HG03354 (cell line): ENCODE measurements at regions not wholly inside any gene's neighbourhood (a gene's known extent, or its start where the extent isn't known, plus 50 kb on each side); places are given as distances from the start of the nearest gene placed in this dataset.
"Not testable (repeated sequence)": the region's sequence is repeated elsewhere in the genome, so short reads cannot be mapped to it uniquely, and the experiment has no call there.

Experiments used
- ATAC-seq: cut with Tn5 transposase; IDR thresholded peaks from one replicate; pipeline ENCODE4 v1.9.1; 2021; ENCODE audit warnings: mild to moderate bottlenecking; ENCODE audit not compliant: unreplicated experiment, poor library complexity, severe bottlenecking

DNA sequence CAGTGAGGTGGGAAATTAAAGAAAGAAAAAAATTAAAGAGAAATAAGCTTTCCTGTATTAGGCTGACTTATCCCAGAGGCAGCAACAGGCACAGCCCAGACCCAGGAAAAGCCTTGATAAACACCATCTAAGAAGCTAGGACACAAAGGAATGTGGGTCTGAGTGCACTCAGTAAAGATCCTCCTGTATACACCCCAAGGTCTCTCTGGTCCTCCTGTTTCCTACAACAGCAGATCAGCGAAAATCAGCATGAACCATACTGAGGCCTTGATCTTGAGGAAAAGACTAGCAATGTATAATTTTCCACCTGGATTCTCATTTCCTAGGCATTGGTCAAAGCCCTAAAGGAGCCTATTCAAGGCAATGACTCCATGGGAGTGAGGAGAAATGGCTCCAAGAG is 486.3 kb upstream of the CCDC196 start:
- no peak for ATAC-seq

DNA sequence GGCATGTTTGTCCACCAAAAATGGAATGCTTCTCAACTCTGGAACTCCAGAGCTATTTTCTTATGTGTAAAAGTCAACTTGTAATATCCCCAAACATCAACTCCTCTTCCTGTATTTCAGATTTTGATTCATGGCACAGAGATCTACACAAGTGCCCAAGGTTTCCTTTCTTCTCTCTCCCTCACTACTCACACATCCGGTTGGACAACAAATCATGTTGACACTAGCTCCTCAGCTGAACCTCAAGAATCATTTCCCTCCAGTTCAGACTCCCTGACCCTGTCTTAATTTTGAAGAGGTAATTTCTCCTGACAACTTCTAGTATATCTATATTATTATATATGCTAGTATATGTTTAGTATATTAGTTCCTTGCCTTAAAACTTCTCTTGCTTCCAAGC is 485.4 kb upstream of the CCDC196 start:
- no peak for ATAC-seq

DNA sequence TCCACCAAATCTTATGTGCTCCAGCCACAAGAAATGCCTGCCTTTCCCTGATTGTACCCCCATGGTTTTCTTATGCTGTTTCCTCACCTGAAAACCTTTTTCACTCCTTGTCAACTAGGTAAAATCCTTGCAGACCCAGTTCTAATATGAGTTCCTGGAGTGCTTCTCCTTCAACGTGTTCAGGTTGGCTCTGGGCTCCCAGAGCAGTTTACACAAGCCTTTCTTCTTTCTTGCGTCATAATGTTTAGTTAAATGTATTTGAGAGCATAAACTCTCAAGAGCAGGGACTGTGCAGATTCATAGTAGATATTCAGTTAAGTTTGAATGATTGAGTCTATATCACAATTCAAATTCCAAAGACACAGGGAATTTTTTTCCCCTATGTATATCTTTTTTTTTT is 484.8 kb upstream of the CCDC196 start:
- ATAC-seq, result no peak

DNA sequence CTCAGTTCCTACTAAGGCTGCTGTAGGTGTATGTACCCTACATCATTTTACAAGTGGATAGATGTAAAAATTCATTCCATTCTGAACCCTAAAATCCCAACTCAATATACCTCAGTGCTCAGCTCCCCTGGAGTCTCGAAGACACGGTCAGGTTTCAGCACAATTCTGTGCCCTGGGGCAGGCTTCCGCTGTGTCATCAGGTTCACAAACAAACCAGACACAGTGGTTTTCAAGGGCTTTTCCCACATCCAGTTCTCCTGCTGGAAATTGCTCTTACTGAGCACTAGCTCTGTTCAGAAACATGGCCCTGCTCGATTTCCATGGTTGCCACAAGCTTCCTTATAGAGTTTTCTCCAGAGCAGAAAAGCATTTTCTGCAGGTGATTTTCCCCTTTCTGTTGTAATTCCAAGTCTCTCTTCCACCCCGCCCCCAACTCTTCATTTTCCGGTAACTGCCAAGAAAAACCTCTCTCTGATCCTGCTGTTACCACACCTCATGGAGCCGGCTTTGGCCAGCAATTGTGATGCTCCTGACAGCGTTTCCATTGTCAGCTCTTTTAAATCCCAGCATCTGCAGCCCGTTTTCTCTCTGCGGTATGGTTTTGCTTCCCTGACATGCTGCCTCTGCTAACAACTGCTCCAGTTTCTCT is 483.0 kb upstream of the CCDC196 start:
- ATAC-seq, result no peak

DNA sequence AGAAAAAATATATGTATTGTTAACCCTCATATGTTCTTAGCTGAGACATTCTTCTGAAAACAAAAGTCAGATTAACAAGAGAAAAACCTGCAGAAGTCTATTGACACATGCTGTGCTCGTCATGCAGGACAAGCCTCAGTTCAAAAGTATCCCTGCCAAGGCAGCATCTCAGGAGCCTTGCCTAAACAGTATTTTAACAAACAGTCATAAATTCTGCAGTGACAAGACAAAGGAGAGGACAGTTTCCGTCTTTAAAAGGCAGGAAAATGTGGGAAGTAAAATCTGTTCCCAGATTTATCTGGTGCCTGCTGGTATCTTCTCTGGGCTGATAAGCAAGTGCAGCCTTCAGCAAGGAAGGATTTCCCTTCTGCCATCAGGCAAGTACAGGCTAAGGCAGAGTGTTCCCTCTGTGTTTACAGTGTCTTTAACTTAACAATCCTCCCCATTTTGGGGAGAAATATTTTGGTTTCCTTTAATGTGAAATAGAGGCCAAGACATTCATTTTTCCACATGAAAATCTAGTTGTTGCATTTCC is 480.2 kb upstream of the CCDC196 start:
- no peak for ATAC-seq

DNA sequence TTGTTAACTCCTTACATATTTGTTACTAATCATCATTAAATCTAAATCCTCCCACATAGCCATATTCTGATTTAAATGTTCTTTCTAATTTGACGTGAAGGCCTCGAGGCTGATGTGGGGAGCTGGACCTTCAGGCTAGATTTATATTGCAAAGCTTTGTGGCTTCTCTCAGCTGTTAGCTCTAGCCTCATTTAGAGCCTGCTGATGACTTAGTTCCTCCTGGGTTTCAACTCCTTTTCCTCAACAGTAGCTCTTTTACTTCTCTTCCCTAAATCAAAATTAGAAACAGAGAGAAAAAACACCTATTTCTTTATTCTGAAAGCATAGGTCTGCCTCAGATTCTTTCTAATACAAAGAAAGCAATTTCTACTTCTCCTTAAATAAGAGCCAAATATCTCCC is 477.5 kb upstream of the CCDC196 start:
- no peak for ATAC-seq

DNA sequence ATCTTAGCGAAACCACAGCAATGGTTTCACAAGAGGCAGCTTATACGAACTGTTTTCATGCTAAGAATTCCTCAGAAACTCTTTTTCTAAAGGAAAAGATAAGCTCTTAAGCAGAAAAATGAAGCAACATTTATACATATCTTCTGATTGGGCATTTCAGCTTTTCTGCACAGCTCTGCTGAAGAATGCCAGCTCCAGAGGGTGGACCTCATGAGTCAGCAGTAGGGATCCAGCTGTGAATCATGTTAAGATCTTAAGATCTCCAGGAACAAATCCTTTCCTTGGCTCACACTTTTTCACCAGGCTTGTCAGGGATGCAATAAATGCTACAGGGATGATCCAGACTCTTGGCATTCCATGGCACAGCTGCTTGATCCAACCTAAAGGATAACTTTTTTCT is 477.1 kb upstream of the CCDC196 start:
- no peak for ATAC-seq

DNA sequence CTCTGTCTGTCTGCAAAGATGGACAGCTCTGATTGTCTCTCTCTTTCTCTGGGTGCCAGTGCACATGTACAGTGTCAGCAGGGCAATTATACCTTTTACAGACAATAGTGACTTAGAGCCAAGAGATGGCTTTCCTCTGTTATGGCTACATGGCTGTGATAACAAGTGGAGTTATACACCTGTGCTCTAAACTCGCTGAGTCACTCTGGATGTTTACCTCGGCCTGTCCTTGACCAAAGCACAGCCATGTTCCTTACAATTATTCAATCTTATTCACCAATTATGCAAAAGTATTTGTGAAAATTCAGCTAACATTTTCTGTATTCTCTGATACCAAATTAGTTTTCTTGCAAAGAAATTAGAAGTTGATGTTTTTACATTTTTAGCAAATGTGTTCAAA is 475.5 kb upstream of the CCDC196 start:
- no peak for ATAC-seq

DNA sequence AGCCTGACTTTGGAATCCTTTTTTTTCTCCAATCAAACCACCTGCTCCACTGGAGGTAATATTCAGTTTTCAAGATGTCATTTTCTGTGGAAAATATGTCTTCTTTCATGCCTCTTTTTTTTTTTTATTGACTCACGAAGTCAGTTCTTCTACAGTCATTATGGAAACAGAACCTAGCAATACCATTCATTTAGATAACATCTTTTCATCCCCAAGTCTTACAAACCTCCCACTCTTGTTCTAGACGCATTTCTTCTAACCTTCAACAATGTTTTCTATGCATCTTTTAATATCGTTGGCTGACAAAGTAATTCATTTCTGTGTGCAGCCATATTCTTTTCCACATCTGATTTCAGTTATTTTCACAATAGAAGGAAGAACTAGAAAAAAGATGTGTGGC is 474.3 kb upstream of the CCDC196 start:
- no peak for ATAC-seq

DNA sequence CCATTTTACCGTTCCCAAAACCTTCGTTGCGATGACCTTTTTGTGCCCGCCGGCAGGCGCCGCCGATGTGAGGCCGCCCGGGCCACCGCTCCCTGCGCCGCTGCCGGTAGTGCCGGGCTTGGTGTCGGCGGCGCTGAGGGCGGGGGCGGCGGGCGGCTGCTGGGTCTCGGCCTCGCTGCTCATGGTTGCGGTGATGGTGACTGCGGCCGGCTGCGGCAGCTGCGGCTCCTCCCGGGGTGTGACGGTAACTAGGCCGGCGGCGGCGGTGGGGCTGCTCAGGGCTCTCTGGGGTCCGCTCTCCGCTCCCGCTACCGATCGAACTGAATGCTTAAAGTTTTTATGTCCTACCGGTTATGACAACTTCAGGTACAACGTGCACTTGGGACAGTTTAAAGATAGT is 472.6 kb upstream of the CCDC196 start:
- not testable (repeated sequence) for ATAC-seq

DNA sequence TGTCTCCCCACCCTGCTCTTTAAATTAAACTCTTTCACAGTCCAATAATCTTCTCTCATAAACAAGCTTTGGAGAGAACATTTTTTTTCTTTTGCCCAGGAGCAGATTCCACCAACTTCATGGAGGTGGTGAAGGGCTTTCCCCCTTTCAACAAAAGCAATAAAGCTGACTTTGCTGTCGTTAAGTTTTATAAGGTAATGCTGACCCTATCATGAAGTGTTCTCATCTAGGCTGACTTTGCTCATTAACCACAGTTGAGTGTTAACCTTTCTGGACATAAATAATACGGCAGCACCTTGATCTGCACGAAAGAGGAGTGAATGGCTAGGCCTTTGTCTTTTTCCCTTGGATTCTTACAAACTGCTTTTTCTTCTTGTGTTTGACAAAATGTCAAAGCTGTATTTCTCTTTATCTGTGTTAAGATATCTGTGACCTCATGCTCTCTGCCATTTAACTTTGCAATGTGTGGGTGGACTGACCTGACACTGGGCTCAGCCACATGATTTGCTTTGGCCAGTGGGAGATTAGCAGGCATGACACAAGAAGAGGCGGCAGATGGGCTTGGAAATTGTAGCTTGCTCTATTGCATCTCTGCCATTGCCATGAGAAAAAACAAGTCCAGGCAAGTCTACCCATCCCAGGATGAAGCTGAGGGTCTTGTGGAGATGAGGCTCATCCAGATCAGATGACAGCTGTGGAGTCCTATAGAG is 470.9 kb upstream of the CCDC196 start:
- no peak for ATAC-seq

DNA sequence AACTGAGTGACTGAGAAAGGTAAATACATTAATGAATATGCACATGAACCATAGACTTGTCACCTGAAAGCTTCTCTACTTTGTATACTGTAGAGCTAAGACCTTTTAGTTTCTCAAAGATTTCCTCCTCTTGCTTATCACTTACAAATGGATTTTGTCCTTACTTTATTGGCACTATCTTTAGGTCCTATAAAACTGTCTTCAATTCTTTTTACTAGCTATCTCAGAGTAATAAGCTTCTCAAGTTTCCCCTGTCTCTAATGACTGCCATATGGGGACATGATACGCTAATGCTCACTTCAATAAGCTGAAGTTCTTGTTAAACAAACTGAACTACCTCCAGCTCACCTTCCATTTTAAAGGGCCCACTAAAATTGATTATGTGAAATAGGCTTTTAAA is 468.2 kb upstream of the CCDC196 start:
- no peak for ATAC-seq

DNA sequence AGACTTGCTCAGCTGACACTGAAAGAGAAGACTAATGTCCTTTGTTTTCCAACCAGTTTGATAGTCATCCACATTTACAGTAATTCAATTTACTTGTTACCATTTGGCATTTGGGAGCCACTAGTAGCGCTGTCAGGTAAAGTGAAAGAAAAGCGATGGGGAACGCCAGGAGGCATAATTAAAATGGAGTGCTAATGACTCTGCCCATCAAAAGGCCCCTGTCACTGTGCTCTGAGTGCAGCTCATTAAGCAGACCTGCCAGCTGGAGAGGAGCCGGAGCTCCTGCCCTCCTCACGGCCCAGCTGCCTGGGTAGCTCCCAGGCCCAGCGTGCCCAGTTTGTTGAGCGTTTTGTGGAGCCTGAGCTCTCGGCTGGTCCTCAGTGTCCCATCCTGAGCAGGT is 463.6 kb upstream of the CCDC196 start:
- no peak for ATAC-seq

DNA sequence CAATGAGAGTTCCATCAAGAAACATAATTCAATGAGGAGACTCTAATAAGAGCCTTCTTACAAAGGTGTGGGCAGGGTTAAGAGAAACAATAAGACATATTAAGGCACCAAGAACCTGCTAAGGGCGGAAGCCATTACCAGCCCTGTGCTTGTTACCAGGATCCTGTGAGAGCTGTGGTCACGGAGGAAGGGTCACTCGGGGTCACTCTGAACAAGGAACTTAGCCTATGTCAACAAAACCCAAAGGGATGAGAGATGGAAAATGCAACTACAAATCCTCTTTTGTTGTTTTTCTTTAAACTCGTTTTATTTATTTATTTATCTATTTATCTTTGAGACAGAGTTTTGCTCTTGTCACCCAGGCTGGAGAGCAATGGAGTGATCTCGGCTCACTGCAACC is 460.4 kb upstream of the CCDC196 start:
- no peak for ATAC-seq

DNA sequence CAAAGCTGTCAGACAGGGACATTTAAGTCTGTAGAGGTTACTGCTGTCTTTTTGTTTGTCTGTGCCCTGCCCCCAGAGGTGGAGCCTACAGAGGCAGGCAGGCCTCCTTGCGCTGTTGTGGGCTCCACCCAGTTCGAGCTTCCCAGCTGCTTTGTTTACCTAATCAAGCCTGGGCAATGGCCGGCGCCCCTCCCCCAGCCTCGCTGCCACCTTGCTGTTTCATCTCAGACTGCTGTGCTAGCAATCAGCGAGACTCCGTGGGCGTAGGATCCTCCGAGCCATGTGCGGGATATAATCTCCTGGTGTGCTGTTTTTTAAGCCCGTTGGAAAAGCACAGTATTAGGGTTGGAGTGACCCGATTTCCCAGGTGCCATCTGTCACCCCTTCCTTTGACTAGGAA is 454.2 kb upstream of the CCDC196 start:
- ATAC-seq, result not testable (repeated sequence)

DNA sequence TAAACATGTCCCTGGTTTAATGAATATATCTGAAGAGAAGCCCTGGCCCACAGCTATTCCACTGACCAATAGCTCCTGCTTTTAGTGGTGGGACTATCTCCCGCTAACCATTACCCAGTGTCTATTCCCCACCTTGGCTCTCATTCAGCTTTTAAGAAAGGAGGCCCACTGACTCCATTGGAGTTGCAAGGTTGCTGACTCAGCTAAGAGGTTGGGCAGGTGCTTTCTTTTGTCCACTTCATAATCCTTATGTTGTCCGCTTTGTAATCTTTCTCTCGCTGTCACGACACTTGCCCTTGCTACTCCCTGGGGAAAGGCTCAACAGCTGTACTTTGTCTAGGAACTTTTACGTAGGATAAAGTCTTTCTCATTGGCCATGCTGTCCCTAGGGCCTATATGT is 453.4 kb upstream of the CCDC196 start:
- ATAC-seq, result no peak

DNA sequence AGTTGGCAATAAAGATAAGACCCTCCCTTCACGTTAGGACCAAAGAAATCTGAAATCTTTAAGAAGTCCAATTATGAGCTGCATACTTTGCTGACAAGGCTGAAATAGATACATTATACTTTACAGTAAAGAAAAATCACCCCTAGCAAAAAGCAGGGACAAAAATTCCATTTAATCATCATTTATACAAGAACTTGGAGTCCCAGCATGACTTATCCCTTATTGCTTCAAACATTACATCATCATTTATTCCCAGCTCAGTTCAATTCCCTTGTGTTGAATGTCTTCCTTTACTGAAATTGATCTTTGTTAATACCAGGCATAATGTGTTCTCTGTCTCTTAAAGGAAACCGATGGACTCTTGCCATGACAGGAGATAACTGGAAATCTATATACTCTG is 449.6 kb upstream of the CCDC196 start:
- ATAC-seq, result no peak

DNA sequence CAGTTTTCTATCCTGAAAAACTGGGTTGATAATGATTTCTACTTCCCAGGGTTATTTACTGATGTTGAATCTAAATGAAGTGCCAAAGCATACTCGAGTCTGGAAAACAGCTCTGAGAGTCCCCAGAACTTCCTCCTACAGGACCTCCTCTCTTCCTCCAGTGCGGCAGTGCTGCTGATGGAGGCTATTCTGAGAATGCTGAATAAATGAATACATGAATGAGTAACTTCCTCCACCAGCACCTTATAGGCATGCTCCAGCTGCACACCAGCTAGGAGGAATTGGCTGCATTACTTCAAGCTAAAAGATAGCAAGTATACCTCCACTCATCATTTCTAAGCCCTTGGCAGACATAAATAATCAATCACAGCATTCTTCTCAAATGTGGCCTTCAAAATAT is 448.8 kb upstream of the CCDC196 start:
- no peak for ATAC-seq

DNA sequence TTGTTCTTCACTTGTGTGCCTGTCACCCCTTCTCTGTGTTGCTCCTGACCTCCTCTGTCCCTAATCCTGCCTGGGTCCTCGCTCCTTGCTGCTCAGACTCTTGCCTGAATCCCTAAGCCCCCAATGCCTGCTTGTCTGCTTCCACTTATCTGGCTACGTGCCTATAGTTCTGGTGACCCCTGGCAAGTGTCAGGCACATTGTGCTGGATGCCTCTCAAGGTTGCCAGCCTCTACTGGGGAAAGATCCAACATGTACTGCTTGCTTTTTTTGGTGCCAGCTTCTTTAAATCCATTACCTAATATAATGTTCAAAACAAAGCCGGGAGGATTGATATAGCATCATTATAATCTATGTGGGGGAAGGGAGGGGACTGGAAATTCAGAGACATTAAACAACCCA is 448.0 kb upstream of the CCDC196 start:
- ATAC-seq, result no peak

DNA sequence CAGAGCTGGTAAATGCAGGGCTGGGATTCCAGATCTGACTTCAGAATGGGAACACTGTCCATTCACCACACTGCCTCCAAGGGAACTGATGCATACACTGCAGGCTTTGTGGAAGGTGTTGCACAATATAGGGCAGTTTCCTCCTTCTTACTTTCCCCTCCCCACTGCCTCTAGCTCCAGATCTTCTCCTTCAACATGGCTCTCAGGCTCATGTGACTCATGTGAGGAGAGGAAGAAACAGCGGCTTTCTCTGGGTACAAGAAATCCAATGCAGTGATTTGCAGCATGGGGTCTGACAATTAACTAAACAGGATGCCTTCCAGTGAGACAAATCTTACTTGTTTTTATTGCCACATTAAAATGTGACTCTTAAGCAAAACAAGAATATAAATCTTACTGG is 447.6 kb upstream of the CCDC196 start:
- ATAC-seq, result no peak

DNA sequence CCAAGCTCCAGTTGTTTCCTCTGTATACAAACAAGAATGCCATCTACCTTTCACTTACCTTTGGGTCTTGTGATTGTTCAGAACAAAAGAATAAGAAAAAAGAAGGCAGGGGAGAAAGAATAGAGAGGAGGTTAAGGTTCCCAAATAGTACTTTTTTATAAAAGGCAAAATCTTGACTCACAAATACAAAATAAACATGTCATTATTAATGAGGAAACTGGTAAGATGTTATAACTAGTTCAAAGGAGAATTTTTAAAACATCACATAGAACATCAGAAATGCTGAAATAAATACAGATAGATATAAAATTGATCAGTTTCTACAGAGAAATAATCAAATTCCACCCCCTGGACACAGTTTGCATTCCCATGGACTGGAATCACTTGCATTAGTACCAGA is 446.7 kb upstream of the CCDC196 start:
- ATAC-seq, result no peak

DNA sequence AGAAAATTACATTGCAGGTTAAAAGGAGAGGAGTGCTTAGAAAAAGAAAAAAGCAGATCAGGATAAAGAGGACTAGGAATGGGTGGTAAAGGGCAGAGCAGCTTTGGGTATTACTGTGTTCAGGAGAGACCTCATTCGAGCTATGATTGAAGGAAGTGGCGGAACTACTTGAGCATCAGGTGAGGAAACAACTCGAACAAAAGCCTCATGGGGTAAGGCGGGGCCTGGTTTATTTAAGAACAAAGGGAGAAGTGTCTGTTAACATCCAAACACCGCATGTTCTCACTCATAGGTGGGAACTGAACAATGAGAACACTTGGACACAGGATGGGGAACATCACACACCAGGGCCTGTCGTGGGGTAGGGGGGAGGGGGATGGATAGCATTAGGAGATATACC is 444.6 kb upstream of the CCDC196 start:
- no peak for ATAC-seq
